ENCODE measurements at regions not wholly inside any gene's neighbourhood (a gene's known extent, or its start where the extent isn't known, plus 50 kb on each side); places are given as distances from the start of the nearest gene placed in this dataset.

DNA sequence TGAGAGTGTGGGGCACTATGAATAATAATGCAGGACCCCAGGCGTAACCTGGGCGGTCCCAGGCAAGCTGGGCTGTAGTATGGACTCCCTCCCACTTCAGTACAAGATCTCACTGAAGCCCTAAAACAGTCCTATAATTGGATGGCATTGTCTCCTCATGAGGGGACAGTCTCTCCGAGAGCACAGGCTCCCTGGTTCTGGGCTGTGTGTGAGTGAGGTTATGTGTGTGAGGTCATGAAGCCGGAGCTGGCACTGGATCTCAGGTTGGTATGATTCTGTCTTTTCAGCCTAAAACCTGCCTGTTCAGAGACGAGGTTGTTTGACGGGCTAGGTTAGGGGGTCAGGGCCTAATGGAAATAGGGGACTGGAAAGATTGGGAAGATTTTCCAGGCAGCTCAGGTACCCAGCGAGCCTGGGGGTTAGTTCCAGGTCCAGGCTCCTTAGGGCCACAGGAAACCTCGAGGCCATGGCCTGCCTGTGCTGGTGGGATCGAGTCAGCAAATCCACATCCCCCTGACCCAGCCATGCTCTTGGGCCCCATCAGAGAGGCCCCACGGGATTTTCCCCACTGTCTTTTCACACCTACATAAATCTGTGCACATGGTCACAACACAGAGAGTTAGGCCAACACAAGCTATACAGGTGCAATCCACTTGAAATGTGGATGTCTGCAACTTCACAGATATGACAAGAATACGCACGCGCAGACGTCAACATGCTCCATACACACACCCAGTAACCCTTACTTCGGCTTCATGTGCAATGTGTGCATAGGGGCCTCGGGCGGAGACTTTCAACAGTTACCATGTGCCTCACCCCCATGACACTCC lies 94.8 kb downstream of the INHBB start:
- DNase-seq (ENCODE audit: low read depth), result no peak

DNA sequence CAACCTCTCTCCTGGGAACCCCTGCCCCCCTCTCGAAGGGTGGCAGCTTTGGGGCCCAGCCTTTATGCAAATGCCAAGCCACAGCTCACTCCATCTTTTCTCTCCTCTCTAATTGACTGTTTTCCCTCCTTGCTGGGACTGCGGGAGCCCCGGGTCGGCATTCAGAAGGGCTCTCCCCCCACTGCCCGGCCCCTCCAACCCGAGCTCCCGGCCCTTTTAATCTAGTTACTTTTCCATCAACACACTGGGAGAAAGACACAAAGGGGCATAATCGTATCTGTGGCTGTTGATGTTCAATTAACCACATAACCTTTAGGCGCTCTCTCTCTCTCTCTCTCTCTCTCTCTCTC lies 95.4 kb downstream of the INHBB start:
- no peak for DNase-seq (ENCODE audit: low read depth)

DNA sequence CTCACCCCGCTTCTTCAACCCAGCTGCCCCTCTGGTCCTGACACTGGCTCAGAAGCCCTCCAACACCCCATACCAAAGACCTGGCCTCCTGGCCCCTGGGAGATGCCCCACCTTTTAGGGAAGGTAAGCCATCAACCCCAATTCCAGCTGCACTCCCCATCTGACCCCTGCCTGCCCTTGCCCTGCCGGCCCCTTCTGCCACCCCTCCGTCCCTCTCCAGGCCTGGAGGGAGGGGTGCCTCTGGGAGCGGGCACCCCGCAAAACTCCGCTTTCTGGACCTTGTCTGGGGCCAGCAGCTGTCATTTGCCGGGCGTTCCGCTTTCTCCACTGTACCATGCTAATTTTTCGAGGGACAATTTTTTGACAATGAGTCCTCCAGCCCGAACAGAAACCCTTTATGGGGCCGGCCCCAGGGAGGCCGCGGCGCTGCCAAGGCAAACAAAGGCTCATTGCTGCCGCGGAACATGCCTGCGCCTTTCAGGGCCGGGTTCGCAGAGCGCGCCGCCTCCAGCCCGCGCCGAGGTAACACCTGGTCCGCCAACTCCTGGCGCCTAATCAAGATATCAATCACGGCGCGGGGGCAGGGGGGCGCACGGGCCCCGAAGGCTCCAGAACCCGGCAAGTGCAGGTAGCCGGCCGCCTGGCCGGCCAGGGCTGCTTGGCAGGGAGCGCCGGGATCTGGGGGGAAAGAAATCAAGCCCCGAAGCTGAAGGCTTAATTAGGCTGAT lies 96.0 kb downstream of the INHBB start:
- DNase-seq (ENCODE audit: low read depth), result peak; percentile 42

DNA sequence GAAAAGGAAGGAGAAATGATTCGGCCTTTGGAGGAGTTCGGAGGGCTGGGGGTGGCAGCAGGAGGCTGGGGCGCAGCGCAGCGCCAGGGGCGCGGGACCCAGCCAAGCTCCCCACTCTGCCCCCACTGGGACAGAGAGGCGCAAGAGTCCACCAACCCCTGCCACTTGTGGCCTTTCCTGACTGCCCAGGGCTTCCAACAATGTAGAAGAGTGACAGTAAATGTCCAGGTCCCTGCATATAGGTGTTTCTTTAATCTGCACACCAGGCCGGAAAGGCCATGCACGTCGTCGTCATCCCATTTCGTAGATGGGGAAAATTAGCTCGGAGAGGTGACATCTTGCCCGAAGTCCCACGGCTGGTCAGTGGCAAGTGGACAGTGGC lies 96.6 kb downstream of the INHBB start:
- DNase-seq (ENCODE audit: low read depth), result no peak

DNA sequence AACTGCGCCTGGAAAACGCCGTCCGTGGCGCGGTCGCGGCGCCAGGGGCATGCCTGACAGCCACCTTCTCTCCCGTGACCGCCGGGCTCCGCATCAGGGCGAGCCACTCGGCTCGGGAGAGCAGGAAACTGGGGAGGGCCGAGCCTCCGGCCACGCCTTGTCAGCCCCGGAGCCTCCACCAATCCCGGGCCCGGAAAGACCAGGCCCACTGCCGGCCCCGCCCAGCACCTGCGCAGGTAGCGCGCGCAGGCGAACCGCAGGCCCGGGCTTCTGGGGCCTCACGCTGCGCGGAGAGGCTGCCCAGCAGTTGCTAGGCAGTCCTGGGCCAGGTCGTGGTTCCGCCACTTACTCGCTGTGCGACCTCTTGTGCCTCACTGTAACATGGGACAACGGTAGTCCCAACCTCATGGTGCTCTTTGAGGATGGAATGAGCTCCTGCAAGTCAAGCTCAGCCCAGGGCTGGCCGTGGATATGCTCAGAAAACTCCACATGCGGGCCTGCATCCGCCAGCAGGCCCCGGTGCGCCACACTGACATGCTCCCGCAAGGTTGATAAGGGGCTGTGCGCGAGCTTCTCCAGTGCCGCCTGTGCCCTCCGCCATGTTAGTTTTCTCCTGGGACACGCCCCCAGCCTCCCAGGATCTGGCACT lies 97.1 kb downstream of the INHBB start:
- no peak for DNase-seq (ENCODE audit: low read depth)

DNA sequence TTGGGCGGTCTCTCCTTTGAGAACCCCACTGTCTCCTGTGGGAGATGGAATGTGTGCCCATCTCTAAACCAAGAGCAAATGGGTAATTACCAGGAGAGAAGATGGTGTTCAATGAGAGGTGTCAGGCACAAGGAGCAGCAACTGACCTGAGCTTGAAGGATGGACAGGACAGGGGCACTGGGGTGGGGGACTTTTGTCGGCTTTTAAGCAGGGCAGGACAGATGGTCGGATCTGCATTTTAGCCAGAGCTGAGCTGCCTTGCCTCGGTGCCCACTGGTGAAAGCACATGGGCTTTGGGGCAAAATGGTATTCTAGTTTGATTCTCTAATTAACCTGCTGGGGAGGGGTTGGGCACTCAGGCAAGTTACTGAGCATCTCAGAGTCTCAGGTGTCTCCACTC lies 98.0 kb downstream of the INHBB start:
- no peak for DNase-seq (ENCODE audit: low read depth)

DNA sequence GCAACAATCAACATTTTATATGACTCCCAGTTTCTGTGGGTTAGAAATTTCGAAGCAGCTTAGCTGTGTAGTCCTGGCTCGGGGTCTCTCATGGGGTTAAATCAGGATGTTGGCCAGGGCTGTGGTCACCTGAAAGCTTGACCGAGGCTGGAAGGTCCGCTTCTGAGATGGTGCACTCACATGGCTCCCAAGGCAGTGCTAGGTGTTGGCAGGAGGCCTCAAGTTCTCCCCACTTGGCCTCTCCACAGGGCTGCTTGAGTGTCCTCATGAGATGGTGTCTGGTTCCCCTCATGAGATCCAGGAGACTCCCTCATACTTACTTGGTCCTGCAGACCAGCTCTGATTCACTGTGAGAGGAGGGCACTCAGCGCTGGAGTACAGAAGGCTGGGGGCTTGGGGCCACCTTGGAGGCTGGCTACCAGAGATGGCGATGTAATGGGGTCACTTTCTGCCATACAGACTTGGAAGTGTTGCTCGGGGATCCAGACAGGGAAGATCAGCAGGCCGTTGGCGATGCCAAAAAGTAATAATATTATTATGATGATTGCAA lies 98.8 kb downstream of the INHBB start:
- DNase-seq (ENCODE audit: low read depth), result no peak

DNA sequence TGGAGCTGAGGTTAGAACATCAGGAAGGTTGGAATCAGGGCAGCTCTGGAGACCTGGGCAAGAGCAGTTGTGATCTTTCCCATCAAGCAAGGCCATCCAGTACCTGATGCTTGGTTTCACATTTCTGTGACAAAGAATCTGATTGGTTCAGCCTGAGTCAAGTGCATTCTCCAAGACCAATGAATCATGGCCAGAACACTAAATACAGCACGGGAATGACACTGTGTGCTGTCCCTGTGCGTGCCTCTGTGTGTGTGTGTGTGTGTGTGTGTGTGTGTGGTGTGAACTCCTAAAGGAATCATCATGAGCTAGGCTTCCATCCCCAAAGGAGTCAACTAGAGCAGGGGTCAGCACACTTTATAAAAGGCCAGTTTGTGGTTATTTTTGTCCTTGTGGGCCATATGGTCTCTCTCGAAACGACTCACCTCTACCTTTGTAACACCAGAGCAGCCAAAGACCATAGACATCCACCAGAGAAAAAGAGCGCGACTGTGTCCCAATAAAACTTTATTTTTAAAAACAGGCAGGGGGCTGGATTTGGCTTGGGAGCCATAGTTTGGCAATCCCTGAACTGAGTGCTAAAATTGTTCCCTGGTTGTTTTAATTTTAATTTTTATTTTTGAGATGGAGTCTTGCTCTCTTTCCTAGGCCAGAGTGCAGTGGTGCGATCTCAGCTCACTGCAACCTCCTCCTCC lies 99.7 kb downstream of the INHBB start:
- no peak for DNase-seq (ENCODE audit: low read depth)

DNA sequence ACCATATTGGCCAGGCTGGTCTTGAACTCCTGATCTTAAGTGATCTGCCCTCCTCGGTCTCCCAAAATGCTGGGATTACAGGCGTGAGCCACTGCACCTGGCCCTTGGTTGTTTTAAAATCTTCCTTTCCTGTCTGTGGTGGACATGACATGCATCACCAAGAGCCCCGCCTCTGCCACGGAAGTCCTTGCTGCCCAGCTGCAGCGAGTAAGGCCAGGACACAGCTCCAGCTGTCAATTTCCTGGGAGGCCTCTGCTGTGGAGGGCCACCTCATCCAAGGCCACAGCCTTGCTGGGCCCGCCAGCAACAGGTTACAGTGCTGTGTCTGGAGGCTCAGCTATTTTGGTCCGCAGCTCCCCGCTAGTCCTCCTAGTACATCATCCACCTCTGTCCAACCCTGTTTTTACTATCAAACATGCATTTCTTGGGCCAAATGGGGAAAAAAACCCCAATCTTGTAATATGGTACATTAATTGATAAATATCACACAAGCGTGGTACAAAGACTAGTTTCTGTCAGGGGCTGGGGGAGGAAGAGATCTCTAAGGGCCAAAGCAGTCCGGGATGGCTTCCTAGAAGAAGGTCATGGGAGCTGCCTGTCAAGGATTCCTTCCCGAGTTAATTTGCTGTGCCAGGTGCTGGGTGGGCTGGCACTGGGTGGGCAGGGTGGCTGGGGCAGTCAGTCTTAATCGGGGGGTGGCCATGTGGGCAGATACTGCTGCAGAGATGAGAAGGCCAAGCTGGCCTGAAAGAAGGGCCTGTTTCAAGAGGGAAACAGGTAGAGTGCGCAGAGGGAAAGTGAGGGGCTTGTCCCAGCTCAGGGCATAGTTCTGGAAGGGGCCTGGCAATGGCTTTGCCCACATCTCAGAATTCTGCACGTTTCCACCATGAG lies 100.5 kb downstream of the INHBB start:
- DNase-seq (ENCODE audit: low read depth), result no peak

DNA sequence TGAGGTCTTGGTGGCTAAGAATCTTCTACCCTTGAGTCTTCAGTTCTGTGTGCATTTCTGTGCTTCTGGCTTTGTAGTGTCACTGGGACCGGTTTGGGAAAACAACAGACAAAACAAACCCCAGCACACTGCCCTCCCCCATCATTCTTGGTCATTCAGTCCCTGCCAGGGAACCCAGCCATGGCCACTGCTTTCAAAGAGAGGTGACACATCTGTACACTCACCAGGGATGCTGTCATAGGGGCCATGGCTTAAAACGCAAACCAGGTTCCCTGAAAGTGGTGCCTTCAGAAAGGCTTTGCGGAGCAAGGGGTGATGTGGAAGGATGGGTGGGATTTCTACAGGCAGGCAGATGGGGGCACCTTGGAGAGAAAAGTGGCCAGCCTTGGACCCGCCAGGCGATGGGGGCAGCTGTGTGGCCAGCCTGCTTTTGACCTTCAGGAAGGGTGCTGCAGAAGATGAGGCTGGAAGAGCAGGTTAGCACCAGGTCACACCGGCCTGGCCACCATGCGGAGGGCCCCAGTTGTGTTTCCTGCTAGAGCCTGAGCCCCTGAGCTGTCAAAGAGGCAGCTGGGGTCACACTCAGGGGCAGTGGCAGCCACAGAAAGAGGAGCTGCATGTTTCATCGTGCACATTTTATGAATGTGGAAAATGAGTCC lies 101.3 kb downstream of the INHBB start:
- no peak for DNase-seq (ENCODE audit: low read depth)

DNA sequence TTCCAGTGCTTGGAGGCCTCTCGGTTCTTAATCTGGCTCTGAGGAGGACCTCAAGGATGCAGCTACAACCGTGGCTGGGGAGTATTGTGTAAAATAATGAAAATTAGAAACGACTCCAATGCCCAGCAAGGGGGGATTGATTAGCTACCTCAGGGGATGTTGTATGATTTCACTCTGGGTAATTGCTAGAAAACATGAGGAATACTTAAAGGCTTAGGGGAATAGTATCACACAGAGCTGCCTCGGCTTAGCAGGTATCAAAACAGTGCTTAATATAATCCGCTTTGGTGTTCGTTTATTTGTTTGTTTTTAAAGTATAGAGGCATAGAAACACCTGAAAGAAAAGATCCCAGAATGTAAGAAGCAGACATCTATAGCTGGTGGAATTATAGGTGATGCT lies 102.5 kb downstream of the INHBB start:
- DNase-seq (ENCODE audit: low read depth), result no peak

DNA sequence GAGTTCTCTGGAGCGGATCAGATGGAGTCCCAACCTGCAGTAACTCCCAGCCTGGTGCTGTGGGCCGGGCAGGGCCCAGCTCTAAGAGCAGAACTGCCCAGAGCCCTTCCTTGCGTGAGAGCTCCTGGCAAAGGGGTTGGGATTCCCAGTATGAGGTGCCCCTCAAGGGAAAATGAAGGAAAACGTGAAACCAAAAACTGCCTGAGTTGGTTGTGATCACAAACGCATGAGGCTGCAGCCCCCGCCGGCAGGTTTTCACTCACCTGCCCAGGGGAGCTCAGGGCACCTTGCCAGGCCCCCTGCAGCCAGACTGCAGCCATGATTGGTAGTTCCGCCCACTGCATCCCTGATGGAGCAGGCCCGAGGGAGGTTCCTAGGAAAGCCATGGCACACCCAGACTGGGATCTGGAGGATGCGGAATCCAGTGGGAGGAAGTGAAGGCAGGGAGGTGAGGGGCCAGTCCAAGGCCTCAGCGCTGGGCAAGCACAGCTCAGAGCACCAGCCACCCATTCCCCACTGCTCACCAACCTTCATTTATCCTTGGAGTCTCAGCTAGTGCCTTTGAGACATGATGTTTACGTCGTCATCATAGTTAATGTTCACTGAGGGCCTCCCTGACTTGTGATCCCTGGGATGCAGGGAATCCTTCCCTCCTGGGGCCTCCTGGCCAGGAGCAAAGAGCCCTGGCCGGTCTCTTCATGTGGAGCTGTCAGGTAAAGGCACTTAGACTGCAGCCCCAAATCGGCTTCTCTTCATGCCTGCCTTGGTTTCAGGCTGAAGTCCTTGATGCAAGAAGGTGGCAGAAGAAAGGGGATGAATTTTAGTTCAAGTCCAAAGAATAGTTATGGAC lies 103.2 kb downstream of the INHBB start:
- DNase-seq (ENCODE audit: low read depth), result no peak

DNA sequence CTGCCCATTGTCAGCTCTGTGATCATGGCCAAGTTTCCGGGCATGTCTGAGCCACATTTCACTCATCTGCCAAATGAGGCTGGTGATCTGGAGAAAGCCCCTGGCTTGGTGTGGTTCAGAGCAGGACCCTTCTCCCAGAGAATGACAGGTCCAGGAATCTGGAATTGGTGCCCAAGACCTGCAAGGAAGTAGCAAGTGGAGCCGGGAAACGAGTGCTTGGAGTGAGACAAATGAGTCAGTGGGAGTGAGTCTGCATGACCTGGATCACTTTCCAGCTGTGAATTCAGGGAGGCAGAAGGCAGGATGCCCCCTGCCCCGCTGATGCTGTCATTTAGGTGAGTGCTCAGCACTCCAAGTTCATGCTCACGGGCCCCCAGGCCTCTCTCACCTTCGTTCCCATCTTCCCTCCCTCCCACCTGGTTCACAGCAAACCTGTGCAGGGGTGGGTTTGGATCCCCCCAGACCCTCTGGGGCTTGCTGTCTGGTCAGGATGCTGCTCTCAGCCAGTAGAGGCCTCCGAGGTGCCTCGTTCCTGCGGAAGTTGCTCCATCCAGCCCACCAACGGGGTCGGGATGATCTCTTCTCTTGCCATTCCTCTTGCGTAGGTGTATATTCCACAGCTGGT lies 104.4 kb downstream of the INHBB start:
- DNase-seq (ENCODE audit: low read depth), result no peak

DNA sequence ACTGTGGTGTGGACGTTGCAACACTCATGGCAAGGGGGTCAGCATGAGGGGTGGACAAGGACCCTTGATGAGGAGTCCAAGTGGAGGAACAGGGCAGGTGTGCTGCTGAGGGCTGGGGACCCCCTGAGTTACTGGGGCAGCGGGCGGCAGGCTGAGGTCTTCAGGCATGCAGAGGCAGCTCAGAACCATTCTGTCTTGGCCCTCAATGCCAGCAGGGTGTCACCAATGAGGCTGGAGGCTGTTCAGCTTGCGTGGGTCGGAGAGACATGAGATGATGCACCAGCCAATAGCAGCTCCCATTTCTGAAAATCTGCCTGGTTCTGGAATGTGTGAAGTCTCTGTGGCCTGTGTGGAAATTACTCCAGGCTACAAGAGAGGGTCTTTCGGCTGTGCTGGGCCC lies 105.4 kb downstream of the INHBB start:
- no peak for DNase-seq (ENCODE audit: low read depth)

DNA sequence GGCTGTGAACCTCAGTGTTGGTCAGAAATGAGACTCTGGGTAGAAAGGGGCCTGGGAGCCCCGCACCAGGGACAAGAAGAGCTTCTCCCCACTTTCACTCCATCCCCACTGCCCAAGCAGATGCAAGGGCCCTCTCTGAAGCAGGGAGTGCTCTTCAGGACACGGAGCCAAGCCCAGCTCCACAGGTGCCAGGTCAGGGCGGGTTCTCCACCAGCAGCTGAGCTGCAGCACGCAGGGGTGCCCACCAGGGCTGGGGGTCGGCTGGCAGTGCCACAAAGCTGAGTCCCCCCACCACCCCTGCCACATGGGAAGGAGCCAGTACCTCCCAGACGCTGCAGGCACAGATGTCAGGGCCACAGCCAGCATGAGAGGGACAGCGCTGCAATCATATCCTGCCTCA lies 106.2 kb downstream of the INHBB start:
- no peak for DNase-seq (ENCODE audit: low read depth)

DNA sequence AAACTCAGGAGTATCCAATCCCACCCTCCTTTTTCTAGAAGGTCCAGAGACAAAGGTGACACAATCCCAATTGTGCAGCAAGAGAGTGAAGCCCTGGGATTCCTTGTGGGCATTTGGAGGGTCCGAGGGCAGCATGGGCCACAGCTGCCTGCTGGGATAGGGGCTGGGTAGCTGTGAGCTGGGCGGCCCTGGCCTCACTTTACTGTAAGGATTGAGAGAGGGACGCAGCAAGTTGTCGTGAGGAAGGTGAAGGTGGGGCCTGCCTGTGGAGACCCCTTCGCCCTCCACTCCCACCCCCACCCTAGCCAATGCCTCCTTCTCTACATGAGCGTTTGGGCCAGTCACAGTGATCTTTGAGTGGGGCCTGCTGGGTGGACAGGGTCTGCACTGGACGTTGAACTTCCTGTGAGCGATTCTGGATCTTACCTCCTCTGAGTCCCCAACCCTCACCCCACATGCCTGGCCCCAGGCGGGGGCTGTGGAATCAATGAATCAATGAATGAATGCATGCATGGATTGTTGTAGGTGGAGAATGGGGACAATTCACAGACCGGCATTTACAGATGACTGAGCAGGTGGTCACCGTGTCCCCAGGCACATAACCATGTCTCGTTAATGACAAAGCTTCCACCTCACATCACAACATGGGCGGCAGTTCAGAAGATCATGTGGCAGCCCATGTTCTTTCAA lies 107.2 kb downstream of the INHBB start:
- no peak for DNase-seq (ENCODE audit: low read depth)

DNA sequence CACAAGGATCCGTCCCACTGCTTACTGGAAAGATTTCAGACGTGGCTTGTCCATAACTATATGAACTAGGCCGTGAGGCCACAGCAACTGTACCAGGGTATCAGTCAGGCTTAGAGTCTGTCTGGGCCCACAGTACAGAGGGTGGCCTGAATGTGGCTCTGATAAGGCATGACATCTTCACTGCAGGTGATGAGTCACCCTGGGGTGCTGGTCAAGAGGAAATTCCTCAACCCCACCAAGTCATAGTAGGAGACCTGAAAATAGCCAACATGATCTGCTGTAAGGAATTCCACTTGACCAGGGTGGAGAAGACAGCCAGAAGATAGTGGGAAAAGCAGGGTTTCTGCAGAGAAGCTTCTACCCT lies 107.7 kb downstream of the INHBB start:
- DNase-seq (ENCODE audit: low read depth), result no peak

DNA sequence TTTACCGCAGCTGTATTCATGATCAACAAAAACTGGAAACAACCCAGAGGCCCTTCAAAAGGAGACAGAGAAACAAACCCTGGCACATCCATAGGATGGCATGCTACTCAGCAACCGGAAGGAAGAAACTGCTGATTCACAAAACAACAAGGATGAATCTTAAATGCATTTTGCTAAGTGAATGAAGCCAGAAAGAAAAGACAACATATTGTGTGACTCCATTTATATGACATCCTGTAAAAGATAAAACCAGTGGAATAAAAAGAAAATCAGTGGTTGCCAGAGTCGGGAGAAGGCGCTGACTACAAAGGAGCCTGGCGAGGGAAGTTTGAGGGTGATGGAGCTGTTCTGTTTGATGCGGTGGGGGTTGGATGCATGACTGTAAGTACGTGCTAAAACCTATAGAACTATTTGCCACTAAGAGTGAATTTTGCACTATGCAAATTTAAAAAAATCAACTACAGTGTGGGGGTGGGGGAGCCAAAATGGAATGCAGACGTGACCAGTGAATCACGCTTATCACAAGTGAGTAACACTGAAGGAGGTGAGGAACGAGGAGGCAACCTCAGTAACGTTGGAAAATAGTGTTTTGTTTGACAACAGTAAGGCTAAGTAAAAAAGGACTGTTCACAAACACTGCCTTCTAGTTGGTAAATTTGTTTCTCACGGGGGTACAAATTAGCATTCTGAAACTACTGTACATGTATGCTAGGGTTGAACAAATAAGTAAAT lies 108.9 kb downstream of the INHBB start:
- DNase-seq (ENCODE audit: low read depth), result no peak

Data from fibroblast of gingiva (primary cell).